ENCODE measurements at regions not wholly inside any gene's neighbourhood (a gene's known extent, or its start where the extent isn't known, plus 50 kb on each side); places are given as distances from the start of the nearest gene placed in this dataset.

DNA sequence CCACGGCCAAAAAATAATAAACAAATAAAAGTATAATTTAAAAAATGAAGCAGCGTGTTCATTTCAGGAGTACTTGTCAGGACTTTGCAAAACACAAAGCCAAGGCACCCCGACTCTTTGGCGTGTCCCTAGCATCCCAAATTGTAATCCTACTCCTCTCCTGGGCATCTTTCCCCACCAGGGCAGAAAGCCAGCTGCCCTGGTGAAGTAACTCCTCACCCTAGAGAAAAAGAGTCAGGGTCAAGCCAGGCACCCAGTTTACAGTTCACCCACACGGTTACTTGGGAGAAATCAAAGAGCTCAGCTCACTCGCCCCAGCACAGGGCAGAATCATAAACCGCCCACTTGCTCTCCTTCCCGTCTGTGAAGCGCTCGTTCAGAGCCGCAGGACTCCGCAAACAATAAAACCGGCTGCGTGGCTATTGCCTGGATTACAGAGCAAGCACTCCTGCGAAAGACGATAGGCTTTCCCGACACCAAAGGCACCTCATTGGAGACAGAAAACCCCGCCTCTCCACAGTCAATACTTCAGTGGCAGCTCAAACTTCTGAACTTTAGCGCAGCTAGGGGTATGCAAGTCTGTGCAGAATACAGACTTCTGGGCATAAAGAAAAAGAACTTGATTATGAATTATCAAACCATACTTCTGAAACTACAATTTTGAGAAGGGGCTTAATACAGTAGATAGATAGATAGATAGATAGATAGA lies 73.0 kb upstream of the NHSL1 start:
- TF ChIP-seq, protein P1, sequence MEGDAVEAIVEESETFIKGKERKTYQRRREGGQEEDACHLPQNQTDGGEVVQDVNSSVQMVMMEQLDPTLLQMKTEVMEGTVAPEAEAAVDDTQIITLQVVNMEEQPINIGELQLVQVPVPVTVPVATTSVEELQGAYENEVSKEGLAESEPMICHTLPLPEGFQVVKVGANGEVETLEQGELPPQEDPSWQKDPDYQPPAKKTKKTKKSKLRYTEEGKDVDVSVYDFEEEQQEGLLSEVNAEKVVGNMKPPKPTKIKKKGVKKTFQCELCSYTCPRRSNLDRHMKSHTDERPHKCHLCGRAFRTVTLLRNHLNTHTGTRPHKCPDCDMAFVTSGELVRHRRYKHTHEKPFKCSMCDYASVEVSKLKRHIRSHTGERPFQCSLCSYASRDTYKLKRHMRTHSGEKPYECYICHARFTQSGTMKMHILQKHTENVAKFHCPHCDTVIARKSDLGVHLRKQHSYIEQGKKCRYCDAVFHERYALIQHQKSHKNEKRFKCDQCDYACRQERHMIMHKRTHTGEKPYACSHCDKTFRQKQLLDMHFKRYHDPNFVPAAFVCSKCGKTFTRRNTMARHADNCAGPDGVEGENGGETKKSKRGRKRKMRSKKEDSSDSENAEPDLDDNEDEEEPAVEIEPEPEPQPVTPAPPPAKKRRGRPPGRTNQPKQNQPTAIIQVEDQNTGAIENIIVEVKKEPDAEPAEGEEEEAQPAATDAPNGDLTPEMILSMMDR (IDR thresholded peaks at IDR 0.05 in 4 of 5, conservative IDR thresholded peaks at IDR 0.05 in 1 of 5), result no peak
- peak in 1 of 2 donors; percentile 21 for TF ChIP-seq POLR2A (IDR thresholded peaks at IDR 0.05)
